ENCODE measurements at regions not wholly inside any gene's neighbourhood (a gene's known extent, or its start where the extent isn't known, plus 50 kb on each side); places are given as distances from the start of the nearest gene placed in this dataset.

- TF ChIP-seq CTCF (IDR thresholded peaks at IDR 0.05; ENCODE audit: control insufficient read depth, extremely low read depth, insufficient read depth), result peak; percentile 12; the same call in 1 of the 2 replicates
- no peak overlapping the region for H3K4me3 ChIP-seq (ENCODE audit: low read depth, low read length)
- no peak for DNase-seq (ENCODE audit: low read depth)
Measured at GRCh38 chr6:93120154-93120742, 299.1 kb downstream of the EPHA7 start.

- no peak for DNase-seq (ENCODE audit: low read depth)
- TF ChIP-seq CTCF (IDR thresholded peaks at IDR 0.05; ENCODE audit: control insufficient read depth, extremely low read depth, insufficient read depth), result no peak
- no peak overlapping the region for H3K4me3 ChIP-seq (ENCODE audit: low read depth, low read length)
Measured at GRCh38 chr6:93105907-93106306, 313.5 kb downstream of the EPHA7 start.

- H3K4me3 ChIP-seq (ENCODE audit: low read depth, low read length), result no peak overlapping the region
- no peak for TF ChIP-seq CTCF (IDR thresholded peaks at IDR 0.05; ENCODE audit: control insufficient read depth, extremely low read depth, insufficient read depth)
- DNase-seq (ENCODE audit: low read depth), result no peak
Measured at GRCh38 chr6:93105017-93105416, 314.3 kb downstream of the EPHA7 start.

GRCh38 chr6:93104195-93104817 lies 315.1 kb downstream of the EPHA7 start:
- DNase-seq (ENCODE audit: low read depth), result no peak
- no peak overlapping the region for H3K4me3 ChIP-seq (ENCODE audit: low read depth, low read length)
- TF ChIP-seq CTCF (IDR thresholded peaks at IDR 0.05; ENCODE audit: control insufficient read depth, extremely low read depth, insufficient read depth), result no peak

GRCh38 chr6:93088621-93089501 lies 330.5 kb downstream of the EPHA7 start:
- no peak for TF ChIP-seq CTCF (IDR thresholded peaks at IDR 0.05; ENCODE audit: control insufficient read depth, extremely low read depth, insufficient read depth)
- DNase-seq (ENCODE audit: low read depth), result no peak
- H3K4me3 ChIP-seq (ENCODE audit: low read depth, low read length), result no peak overlapping the region

- no peak for TF ChIP-seq CTCF (IDR thresholded peaks at IDR 0.05; ENCODE audit: control insufficient read depth, extremely low read depth, insufficient read depth)
- H3K4me3 ChIP-seq (ENCODE audit: low read depth, low read length), result no peak overlapping the region
- DNase-seq (ENCODE audit: low read depth), result no peak
Measured at GRCh38 chr6:93087606-93088005, 331.8 kb downstream of the EPHA7 start.
